HCT116 (cell line): ENCODE measurements at regions not wholly inside any gene's neighbourhood (a gene's known extent, or its start where the extent isn't known, plus 50 kb on each side); places are given as distances from the start of the nearest gene placed in this dataset.

Source experiments
- ELF1 ChIP-seq: IDR thresholded peaks from 2 replicates; pipeline ENCODE4 v1.6.1; 2012; ENCODE audit warnings: low read depth, borderline replicate concordance
- JUND ChIP-seq: IDR thresholded peaks from 2 replicates; pipeline ENCODE4 v1.6.1; 2012

GRCh38 chr6:71114544-71114943 lies 157.7 kb upstream of the B3GAT2 start:
- TF ChIP-seq ELF1 (no peak), JUND (no peak)
